Ovary (tissue), 7 donors: ENCODE measurements at regions not wholly inside any gene's neighbourhood (a gene's known extent, or its start where the extent isn't known, plus 50 kb on each side); places are given as distances from the start of the nearest gene placed in this dataset.

Source experiments
- DNase-seq, 5 donors: peaks; one replicate each; pipeline ENCODE4 v3.0.0-alpha.2; 2019 to 2020
- H3K27ac ChIP-seq, 2 donors: fragments of 200-600 bp; one replicate each; pipeline versions ENCODE4 v1.5.1 to v1.8.0; 2019 to 2022
- H3K27me3 ChIP-seq: fragments of 200-600 bp; one replicate; pipeline ENCODE4 v1.8.0; 2022
- H3K36me3 ChIP-seq: fragments of 200-600 bp; sonication (generic); one replicate; pipeline ENCODE4 v1.5.1; 2019
- H3K4me1 ChIP-seq: one replicate; pipeline ENCODE4 v1.8.1; 2013; ENCODE audit warnings: mild to moderate bottlenecking, moderate library complexity; ENCODE audit not compliant: insufficient read depth
- H3K4me3 ChIP-seq: fragments of 200-600 bp; sonication (generic); one replicate; pipeline ENCODE4 v1.5.1; 2017
- H3K9me3 ChIP-seq, 2 donors: fragments of 200-600 bp in 1 of 2; sonication (generic) in 1 of 2; one replicate each; pipeline versions ENCODE4 v1.5.1 to v1.8.1; 2013 to 2019; ENCODE audit warnings: mild to moderate bottlenecking in 1 of 2, moderate library complexity in 1 of 2
- CTCF ChIP-seq, 3 donors: fragments of 450-650 bp in 2 of 3; fragments of 200-600 bp in 1 of 3; IDR thresholded peaks; one replicate each; pipeline versions ENCODE4 v1.5.1 to v1.8.0; 2016 to 2022; ENCODE audit warnings: antibody characterized with exemption in 3 of 3, mild to moderate bottlenecking in 1 of 3
- EP300 ChIP-seq: sonication (generic); formaldehyde crosslinking; IDR thresholded peaks from one replicate; pipeline ENCODE4 v1.6.1; 2017; ENCODE audit warnings: antibody characterized with exemption
- POLR2A ChIP-seq: fragments of 450-650 bp; IDR thresholded peaks from one replicate; pipeline ENCODE4 v1.6.1; 2017; ENCODE audit warnings: antibody characterized with exemption, mild to moderate bottlenecking, moderate library complexity
- WGBS, 3 donors: extraction: QIAGEN DNeasy Blood & Tissue Kit in 1 of 3; methylation state at CpG; one replicate each; pipeline versions ENCODE4 v1.1.5 to v1.1.7; 2013 to 2017; 5-methylcytosine and 5-hydroxymethylcytosine counted together
- intact Hi-C, 4 donors: fragments of 100-400 bp; cut with DNase I; formaldehyde crosslinking; loops; one replicate each; pipeline versions ENCODE4 v1.11.0 to v1.15.1; 2022 to 2023
- donor health status: DM: no; HTN: no; CAD: no; lungs with moderate emphysema.
- donor health status: DM: no; HTN: no; CAD: no.
- donor health status: Bipolar disorder and iron deficiency.
- donor health status: DM: no; HTN: no; CAD: no.
- donor health status: DM: yes; HTN: yes; CAD: no.

GRCh38 chr6:22030730-22031619 lies 265.9 kb downstream of the PRL start:
- TF ChIP-seq CTCF (IDR thresholded peaks at IDR 0.05), result no peak
- no peak for TF ChIP-seq POLR2A
- Histone ChIP-seq H3K27me3 (no peaks in the 10 kb centered on the region), H3K9me3 (no peaks in the 10 kb centered on the region), H3K36me3 (no peaks in the 10 kb centered on the region), H3K27ac (peak overlapping the region in 1 of 2 donors; percentile 34), H3K4me3 (no peak overlapping the region), H3K4me1 (peaks cover 9% of the 10 kb centered on the region)
- 75 to 82% (median 77%) methylated on average over 6 of the region's 6 CpGs for WGBS, 3 donors
- intact Hi-C loops, result no loop called here
- DNase-seq, result no peak

- DNase-seq, result no peak
- Histone ChIP-seq H3K9me3 (no peaks in the 10 kb centered on the region), H3K4me3 (no peak overlapping the region), H3K27me3 (no peaks in the 10 kb centered on the region), H3K4me1 (peaks cover 2% of the 10 kb centered on the region), H3K36me3 (no peaks in the 10 kb centered on the region), H3K27ac (no peak overlapping the region)
- WGBS, 3 donors, result 50 to 62% (median 59%) methylated on average over 4 of the region's 4 CpGs
- TF ChIP-seq CTCF (IDR thresholded peaks at IDR 0.05) (no peak), EP300 (no peak), POLR2A (no peak)
- intact Hi-C loops, result no loop called here
These were observed 261.1 kb downstream of the PRL start for GRCh38 chr6:22035690-22036089.

- intact Hi-C loops, result no loop called here
- no peak overlapping the region for H3K4me3 ChIP-seq
- peaks cover 2% of the 10 kb centered on the region for H3K4me1 ChIP-seq
- H3K27ac ChIP-seq, result no peak overlapping the region
- no peaks in the 10 kb centered on the region for H3K36me3 ChIP-seq
- DNase-seq, result no peak
- 66 to 76% (median 72%) methylated on average over 7 of the region's 7 CpGs for WGBS, 3 donors
- H3K9me3 ChIP-seq, result no peaks in the 10 kb centered on the region
- H3K27me3 ChIP-seq, result no peaks in the 10 kb centered on the region
- no peak for TF ChIP-seq CTCF (IDR thresholded peaks at IDR 0.05)
- no peak for TF ChIP-seq POLR2A
- no peak for TF ChIP-seq EP300
These were observed 260.6 kb downstream of the PRL start for GRCh38 chr6:22036275-22036674.

GRCh38 chr6:22036699-22037098 lies 260.1 kb downstream of the PRL start:
- Histone ChIP-seq H3K27ac (no peak overlapping the region), H3K4me1 (no peaks in the 10 kb centered on the region), H3K36me3 (no peaks in the 10 kb centered on the region), H3K9me3 (no peaks in the 10 kb centered on the region), H3K27me3 (no peaks in the 10 kb centered on the region), H3K4me3 (no peak overlapping the region)
- intact Hi-C loops, result no loop called here
- DNase-seq, result no peak
- 63 to 94% (median 80%) methylated on average over 3 of the region's 3 CpGs for WGBS, 3 donors
- TF ChIP-seq EP300 (no peak), CTCF (IDR thresholded peaks at IDR 0.05) (no peak), POLR2A (no peak)
